OCI-LY7 (cell line): ENCODE measurements at regions not wholly inside any gene's neighbourhood (a gene's known extent, or its start where the extent isn't known, plus 50 kb on each side); places are given as distances from the start of the nearest gene placed in this dataset.

Experiments used
- CTCF ChIP-seq: fragments of 200-600 bp; sonication (generic); conservative IDR thresholded peaks from 2 replicates; pipeline ENCODE4 v1.5.1; 2014; ENCODE audit warnings: mild to moderate bottlenecking, antibody characterized with exemption, low read length, moderate library complexity, mixed read lengths
- EZH2phosphoT487 ChIP-seq: fragments of 200-600 bp; sonication (generic); IDR thresholded peaks from 2 replicates; pipeline ENCODE4 v1.6.1; 2018; ENCODE audit warnings: low read depth, borderline replicate concordance, mild to moderate bottlenecking, mixed run types, antibody characterized with exemption, low read length, moderate library complexity, mixed read lengths

- TF ChIP-seq CTCF (no peak), EZH2phosphoT487 (no peak)
These were observed 134.1 kb downstream of the DDX1 start for GRCh38 chr2:15725782-15726112.
